IMR-90 (cell line): ENCODE measurements at regions not wholly inside any gene's neighbourhood (a gene's known extent, or its start where the extent isn't known, plus 50 kb on each side); places are given as distances from the start of the nearest gene placed in this dataset.

ENCODE experiments used
- ATAC-seq: fragments of 200-7000 bp; cut with Tn5 transposase; 2 replicates; pipeline ENCODE4 v1.9.1; 2020; ENCODE audit warnings: low read depth, mild to moderate bottlenecking, moderate library complexity
- BruUV-seq: library from RNA; stranded (reverse); fragments of 400-500 nt; replicated peaks from 2 replicates; lab custom pipeline; 2021; lab: Mats Ljungman, UMichigan
- CTCF ChIA-PET: fragments of 300-600 bp; formaldehyde crosslinking; extraction: SDS; loops from one replicate; lab custom pipeline; 2021; ENCODE audit warnings: antibody characterized with exemption; lab: Yijun Ruan, JAX
- POLR2A ChIA-PET: fragments of 300-600 bp; sonication (Branson Sonifier 250); formaldehyde crosslinking; loops from one replicate; lab custom pipeline; 2022; ENCODE audit warnings: antibody characterized with exemption; ENCODE audit not compliant: unreplicated experiment; lab: Charles Lee
- DNase-seq: peaks from one replicate; pipeline ENCODE4 v3.0.0; 2013
- H2AFZ ChIP-seq: replicated peaks from 2 replicates; pipeline ENCODE3; 2013; ENCODE audit warnings: low read length, mild to moderate bottlenecking; ENCODE audit not compliant: poor library complexity
- H2AK5ac ChIP-seq: 2 replicates; pipeline ENCODE4 v1.6.1; 2013; ENCODE audit warnings: low read depth, low read length, inconsistent platforms
- H2AK9ac ChIP-seq: replicated peaks from 2 replicates; pipeline ENCODE3; 2013; ENCODE audit warnings: mild to moderate bottlenecking, low read depth, low read length, moderate library complexity; ENCODE audit not compliant: poor library complexity
- H2BK120ac ChIP-seq: 2 replicates; pipeline ENCODE4 v1.6.1; 2013; ENCODE audit warnings: low read depth, low read length, inconsistent platforms
- H2BK15ac ChIP-seq: 3 replicates; pipeline ENCODE4 v1.6.1; 2013; ENCODE audit warnings: low read depth, low read length, inconsistent platforms
- H2BK20ac ChIP-seq: 2 replicates; pipeline ENCODE4 v1.6.1; 2013; ENCODE audit warnings: low read depth, mild to moderate bottlenecking, inconsistent platforms, low read length, moderate library complexity
- H2BK5ac ChIP-seq: 2 replicates; pipeline ENCODE4 v1.6.1; 2013; ENCODE audit warnings: mild to moderate bottlenecking, low read depth, low read length, inconsistent platforms; ENCODE audit not compliant: poor library complexity, severe bottlenecking
- H3K14ac ChIP-seq: replicated peaks from 2 replicates; pipeline ENCODE4 v1.6.1; 2013; ENCODE audit warnings: low read depth, low read length, inconsistent platforms
- H3K18ac ChIP-seq: 2 replicates; pipeline ENCODE4 v1.6.1; 2013; ENCODE audit warnings: low read depth, low read length, control low read depth
- H3K23ac ChIP-seq: 2 replicates; pipeline ENCODE4 v1.6.1; 2013; ENCODE audit warnings: low read depth, low read length, inconsistent platforms
- H3K27ac ChIP-seq: 2 replicates; pipeline ENCODE4 v1.5.1; 2013; ENCODE audit warnings: mild to moderate bottlenecking, control low read depth, low read length; ENCODE audit not compliant: insufficient read depth
- H3K27me3 ChIP-seq: 2 replicates; pipeline ENCODE4 v1.6.1; 2013; ENCODE audit warnings: low read length; ENCODE audit not compliant: control insufficient read depth, insufficient read depth
- H3K36me3 ChIP-seq: 2 replicates; pipeline ENCODE4 v1.6.1; 2013; ENCODE audit warnings: low read length, mixed read lengths; ENCODE audit not compliant: control insufficient read depth, insufficient read depth
- H3K4ac ChIP-seq: 2 replicates; pipeline ENCODE4 v1.6.1; 2013; ENCODE audit warnings: low read depth, low read length, inconsistent platforms
- H3K4me1 ChIP-seq: 2 replicates; pipeline ENCODE4 v1.6.1; 2013; ENCODE audit warnings: low read length, mixed read lengths; ENCODE audit not compliant: control insufficient read depth, insufficient read depth
- H3K4me2 ChIP-seq: 2 replicates; pipeline ENCODE4 v1.6.1; 2013; ENCODE audit warnings: low read depth, mild to moderate bottlenecking, control low read depth, low read length, moderate library complexity
- H3K4me3 ChIP-seq: 2 replicates; pipeline ENCODE4 v1.5.1; 2013; ENCODE audit warnings: low read depth, mild to moderate bottlenecking, control low read depth, low read length, moderate library complexity; ENCODE audit not compliant: insufficient read depth
- H3K56ac ChIP-seq: 2 replicates; pipeline ENCODE4 v1.6.1; 2013; ENCODE audit warnings: low read length, inconsistent platforms; ENCODE audit not compliant: insufficient read depth; ENCODE audit errors: extremely low read depth
- H3K79me1 ChIP-seq, 2 experiments: 2 replicates each; pipeline ENCODE4 v1.6.1; 2013; ENCODE audit warnings: low read length in 2 of 2, inconsistent platforms in 1 of 2, low read depth in 1 of 2
- H3K9ac ChIP-seq: 2 replicates; pipeline ENCODE4 v1.6.1; 2013; ENCODE audit warnings: low read depth, low read length, control low read depth
- H3K9me1 ChIP-seq: 2 replicates; pipeline ENCODE4 v1.6.1; 2013; ENCODE audit warnings: low read length, inconsistent platforms; ENCODE audit not compliant: insufficient read depth
- H3K9me3 ChIP-seq: 2 replicates; pipeline ENCODE4 v1.6.1; 2013; ENCODE audit warnings: low read length; ENCODE audit not compliant: control insufficient read depth, insufficient read depth
- H4K20me1 ChIP-seq: 2 replicates; pipeline ENCODE4 v1.6.1; 2013; ENCODE audit warnings: low read length, inconsistent platforms; ENCODE audit not compliant: insufficient read depth
- H4K5ac ChIP-seq: 2 replicates; pipeline ENCODE4 v1.6.1; 2013; ENCODE audit warnings: mild to moderate bottlenecking, low read depth, low read length, control low read depth
- H4K8ac ChIP-seq, 2 experiments: 2 replicates each; pipeline ENCODE4 v1.6.1; 2013; ENCODE audit warnings: low read depth in 2 of 2, low read length in 2 of 2, control low read depth in 1 of 2, inconsistent platforms in 1 of 2
- H4K91ac ChIP-seq: 2 replicates; pipeline ENCODE4 v1.6.1; 2013; ENCODE audit warnings: low read depth, low read length, inconsistent platforms; ENCODE audit not compliant: insufficient read depth
- BHLHE40 ChIP-seq: fragments of 150-350 bp; IDR thresholded peaks from 2 replicates; pipeline ENCODE4 v1.6.1; 2016; ENCODE audit warnings: mild to moderate bottlenecking, low read depth, low read length
- CEBPB ChIP-seq: IDR thresholded peaks from 2 replicates; pipeline ENCODE4 v1.6.1; 2012; ENCODE audit warnings: low read depth, low read length, improper control_type of control experiment
- CHD1 ChIP-seq: IDR thresholded peaks from 2 replicates; pipeline ENCODE4 v1.6.1; 2012; ENCODE audit warnings: low read depth, low read length, improper control_type of control experiment
- CTCF ChIP-seq: conservative IDR thresholded peaks from 2 replicates; pipeline ENCODE4 v1.5.1; 2012; ENCODE audit warnings: mild to moderate bottlenecking, low read depth, low read length, improper control_type of control experiment
- ELK1 ChIP-seq: fragments of 150-350 bp; IDR thresholded peaks from 2 replicates; pipeline ENCODE4 v1.6.1; 2016; ENCODE audit warnings: low read depth, mild to moderate bottlenecking, low read length, moderate library complexity, borderline replicate concordance
- FOS ChIP-seq: fragments of 150-350 bp; IDR thresholded peaks from 2 replicates; pipeline ENCODE4 v1.6.1; 2016; ENCODE audit warnings: low read depth, low read length
- MAFK ChIP-seq: IDR thresholded peaks from 2 replicates; pipeline ENCODE4 v1.6.1; 2012; ENCODE audit warnings: low read depth, low read length, improper control_type of control experiment
- MXI1 ChIP-seq: IDR thresholded peaks from 2 replicates; pipeline ENCODE4 v1.6.1; 2012; ENCODE audit warnings: low read depth, mild to moderate bottlenecking, low read length, moderate library complexity, borderline replicate concordance
- NFE2L2 ChIP-seq: fragments of 150-350 bp; IDR thresholded peaks from 2 replicates; pipeline ENCODE4 v1.6.1; 2016; ENCODE audit warnings: low read depth, mild to moderate bottlenecking, low read length
- RAD21 ChIP-seq: IDR thresholded peaks from 2 replicates; pipeline ENCODE4 v1.6.1; 2012; ENCODE audit warnings: low read length, improper control_type of control experiment
- RFX5 ChIP-seq: IDR thresholded peaks from 2 replicates; pipeline ENCODE4 v1.8.0; 2012; ENCODE audit warnings: low read depth, mild to moderate bottlenecking, low read length, moderate library complexity
- WGBS, 2 experiments: methylation state at CpG; one replicate each; pipeline versions ENCODE4 v1.1.5 to v1.1.7; 2013; ENCODE audit warnings: missing lambda C conversion rate in 2 of 2; ENCODE audit not compliant: insufficient read length in 1 of 2; ENCODE audit errors: extremely low coverage in 2 of 2; 5-methylcytosine and 5-hydroxymethylcytosine counted together
- dilution Hi-C: fragments of 300-500 bp; cut with HindIII; formaldehyde crosslinking; loops from one replicate; pipeline ENCODE4 v1.14.3; 2018; ENCODE audit warnings: low sequenced_read_pairs; ENCODE audit not compliant: unreplicated experiment
- in situ Hi-C: fragments of 300-500 bp; cut with MboI; formaldehyde crosslinking; loops from 3 replicates; pipeline ENCODE4 v1.14.3; 2019; ENCODE audit warnings: low sequenced_read_pairs, inconsistent platforms, mixed read lengths
- intact Hi-C: fragments of 100-400 bp; cut with micrococcal nuclease; formaldehyde crosslinking; loops from 2 replicates; pipeline ENCODE4 v1.10.0; 2022

GRCh38 chr6:134495203-134495889, 177.4 kb upstream of the SGK1 start (continued):
- TF ChIP-seq CTCF (no peak), MXI1 (no peak)

- no peaks in the 10 kb centered on the region for H3K27me3 ChIP-seq
- H3K9ac ChIP-seq: no peak overlapping the region
- DNase-seq (no peak), ATAC-seq (no peak)
- H4K20me1 ChIP-seq: no peaks in the 10 kb centered on the region
- WGBS, 2 experiments: no CpG with 5 or more reads among the region's 3 CpGs
- no peak overlapping the region for H2BK20ac ChIP-seq
- no peak overlapping the region for H3K4me3 ChIP-seq
- no peak overlapping the region for H2BK5ac ChIP-seq
- no peaks in the 10 kb centered on the region for H3K79me1 ChIP-seq
- POLR2A ChIA-PET: no interaction called here
- H3K4me1 ChIP-seq: no peaks in the 10 kb centered on the region
- CTCF ChIA-PET: no interaction called here
- H2AK9ac ChIP-seq: no peak overlapping the region
- H3K9me3 ChIP-seq: no peaks in the 10 kb centered on the region
- no peak overlapping the region for H4K91ac ChIP-seq
- no peak overlapping the region for H3K56ac ChIP-seq
- no peak overlapping the region for H2AFZ ChIP-seq
- intact Hi-C loops: no loop called here
- no peak overlapping the region for H3K14ac ChIP-seq
- H4K5ac ChIP-seq: no peak overlapping the region
- no peak overlapping the region for H2AK5ac ChIP-seq
- H3K36me3 ChIP-seq: no peaks in the 10 kb centered on the region
- no peak overlapping the region for H3K4ac ChIP-seq
- BruUV-seq: no TSS peak
- no peaks in the 10 kb centered on the region for H3K9me1 ChIP-seq
- H4K8ac ChIP-seq: no peak overlapping the region
- no peak overlapping the region for H2BK15ac ChIP-seq
- no peak overlapping the region for H3K4me2 ChIP-seq
- in situ Hi-C loops: no loop called here
- H3K23ac ChIP-seq: no peak overlapping the region
- TF ChIP-seq NFE2L2 (no peak), RAD21 (no peak), CHD1 (no peak), ELK1 (no peak), FOS (no peak), MXI1 (no peak), CEBPB (no peak), MAFK (no peak), BHLHE40 (no peak), RFX5 (no peak)
- H3K27ac ChIP-seq: no peak overlapping the region
- no peak overlapping the region for H2BK120ac ChIP-seq
- no peak overlapping the region for H3K18ac ChIP-seq
- dilution Hi-C loops: no loop called here
Observed at GRCh38 chr6:134493789-134494188, 175.9 kb upstream of the SGK1 start.
